ENCODE measurements at regions not wholly inside any gene's neighbourhood (a gene's known extent, or its start where the extent isn't known, plus 50 kb on each side); places are given as distances from the start of the nearest gene placed in this dataset.
"Not testable (repeated sequence)": the region's sequence is repeated elsewhere in the genome, so short reads cannot be mapped to it uniquely, and the experiment has no call there.

DNA sequence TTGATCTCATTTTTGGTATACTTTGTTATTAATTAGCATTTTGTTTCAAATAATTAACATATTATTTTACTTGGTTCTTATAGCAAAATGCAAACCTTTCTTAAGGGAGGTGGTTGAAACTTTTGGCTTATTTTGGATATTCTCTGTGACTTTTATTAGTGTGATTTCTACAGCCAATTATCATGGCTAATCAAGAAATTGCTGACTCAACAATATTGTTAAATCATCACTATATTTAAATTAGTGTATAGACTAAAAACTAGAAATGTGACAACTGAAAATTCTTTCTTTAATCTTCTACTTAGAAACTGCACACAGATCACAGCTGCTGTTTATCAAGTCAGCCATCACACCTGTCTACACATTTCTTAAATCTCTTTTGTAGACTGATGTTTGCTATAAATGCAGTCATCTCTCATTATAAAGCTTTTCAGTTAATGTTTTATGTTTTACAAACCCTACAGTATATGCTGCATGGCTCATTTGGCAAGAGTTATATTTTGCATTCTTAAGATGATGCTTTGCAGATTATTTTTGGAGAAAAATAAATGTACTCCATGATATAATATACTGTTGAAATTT, 389.8 kb upstream of the PCDH10 start:
- no peak for DNase-seq (ENCODE audit: low spot score)
- intact Hi-C loops (cut with DNase I) = no loop called here

DNA sequence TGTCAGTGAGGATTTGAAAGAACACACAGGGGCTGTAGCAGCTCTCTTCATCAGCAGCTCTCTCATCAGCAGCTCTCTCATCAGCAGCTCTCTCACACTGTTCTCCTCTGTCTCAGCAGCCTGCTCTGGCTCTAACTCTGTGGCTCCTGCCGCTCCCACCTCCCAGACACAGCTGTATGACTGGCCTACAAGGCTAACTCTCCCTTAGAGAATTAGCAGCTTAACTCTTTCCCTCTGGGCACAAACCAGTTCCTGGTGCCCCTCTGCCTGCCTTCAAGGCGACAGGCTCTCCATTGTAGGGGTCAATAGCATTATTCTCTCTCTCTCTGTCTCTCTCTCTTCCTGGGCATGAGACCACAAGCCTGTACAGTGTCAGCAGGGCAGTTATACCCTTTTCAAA, 385.6 kb upstream of the PCDH10 start:
- DNase-seq (ENCODE audit: low spot score) = peak; percentile 67

DNA sequence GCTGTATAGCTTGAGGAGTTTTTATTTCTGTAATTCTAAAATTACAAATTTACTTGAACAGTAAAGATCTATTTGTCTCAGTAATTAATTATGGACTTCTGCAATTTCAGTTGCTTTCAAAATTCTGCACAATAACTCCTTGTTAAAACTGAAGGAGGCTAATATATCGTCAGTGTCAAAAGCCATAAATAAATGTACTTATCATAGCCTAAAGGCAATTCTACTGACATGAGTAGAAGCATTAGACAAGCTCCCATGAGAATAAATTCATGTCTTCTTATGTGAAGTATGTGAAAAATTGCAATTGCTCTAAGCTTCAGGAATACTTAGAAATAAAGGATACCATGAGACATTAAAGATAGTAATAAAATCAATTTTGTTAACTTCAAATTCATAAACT, 381.2 kb upstream of the PCDH10 start:
- DNase-seq (ENCODE audit: low spot score) = no peak
- intact Hi-C loops (cut with DNase I) = no loop called here

More for the DNA sequence above, 385.6 kb upstream of the PCDH10 start:
- intact Hi-C loops (cut with DNase I) = no loop called here

DNA sequence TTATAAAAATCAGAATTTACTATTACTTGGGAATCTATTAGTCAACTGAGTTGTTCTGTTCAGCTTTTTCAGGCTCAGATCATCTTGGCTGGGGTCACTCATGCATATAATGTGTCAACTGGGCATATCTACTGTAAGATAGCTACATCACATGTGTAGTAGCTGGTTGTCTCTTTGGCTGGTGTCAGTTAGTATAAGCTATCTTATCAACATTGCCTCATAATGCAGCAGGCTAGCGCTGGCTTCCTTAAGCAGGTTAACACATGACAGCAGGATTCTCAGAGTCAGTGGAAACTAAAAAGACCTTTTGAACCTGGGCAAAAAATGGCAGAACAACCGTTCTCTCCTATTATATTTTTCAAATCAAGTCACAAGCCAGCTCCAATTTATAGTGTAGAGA, 378.3 kb upstream of the PCDH10 start:
- intact Hi-C loops (cut with DNase I) = no loop called here
- no peak for DNase-seq (ENCODE audit: low spot score)

DNA sequence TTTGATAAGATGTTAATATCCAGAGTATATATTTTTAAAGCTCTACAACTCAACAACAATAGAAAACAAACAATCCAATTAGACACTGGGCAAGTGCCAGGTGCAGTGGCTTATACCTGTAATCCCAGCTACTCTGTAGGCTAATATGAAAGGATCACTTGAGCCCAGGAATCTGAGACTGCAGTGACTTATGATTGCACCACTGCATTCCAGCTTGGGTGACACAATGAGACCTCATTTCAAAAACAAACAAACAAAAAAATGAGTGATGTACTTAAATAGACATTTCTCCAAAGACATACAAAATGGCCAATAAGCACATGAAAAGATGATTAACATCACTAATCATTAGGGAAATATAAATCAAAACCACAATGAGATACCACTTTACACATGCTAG, 356.8 kb upstream of the PCDH10 start:
- intact Hi-C loops (cut with DNase I) = no loop called here
- DNase-seq (ENCODE audit: low spot score) = no peak

DNA sequence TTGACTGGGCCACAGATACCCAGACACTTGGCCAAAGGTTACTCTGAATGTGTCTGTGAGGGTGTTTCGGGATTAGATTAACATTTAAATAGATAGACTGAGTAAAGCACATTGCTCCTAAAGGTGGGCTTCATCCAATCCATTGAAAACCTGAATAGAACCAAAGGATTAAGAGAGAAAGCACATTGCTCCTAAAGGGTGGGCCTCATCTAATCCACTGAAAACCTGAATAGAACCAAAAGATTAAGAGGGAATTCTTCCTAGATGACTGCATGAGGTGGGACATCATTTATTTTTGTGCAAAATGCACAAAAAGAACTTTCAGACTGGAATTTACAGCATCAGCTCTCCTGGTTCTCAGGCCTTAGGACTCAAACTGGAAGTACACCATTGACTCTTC, 351.2 kb upstream of the PCDH10 start:
- no peak for DNase-seq (ENCODE audit: low spot score)
- intact Hi-C loops (cut with DNase I) = no loop called here

DNA sequence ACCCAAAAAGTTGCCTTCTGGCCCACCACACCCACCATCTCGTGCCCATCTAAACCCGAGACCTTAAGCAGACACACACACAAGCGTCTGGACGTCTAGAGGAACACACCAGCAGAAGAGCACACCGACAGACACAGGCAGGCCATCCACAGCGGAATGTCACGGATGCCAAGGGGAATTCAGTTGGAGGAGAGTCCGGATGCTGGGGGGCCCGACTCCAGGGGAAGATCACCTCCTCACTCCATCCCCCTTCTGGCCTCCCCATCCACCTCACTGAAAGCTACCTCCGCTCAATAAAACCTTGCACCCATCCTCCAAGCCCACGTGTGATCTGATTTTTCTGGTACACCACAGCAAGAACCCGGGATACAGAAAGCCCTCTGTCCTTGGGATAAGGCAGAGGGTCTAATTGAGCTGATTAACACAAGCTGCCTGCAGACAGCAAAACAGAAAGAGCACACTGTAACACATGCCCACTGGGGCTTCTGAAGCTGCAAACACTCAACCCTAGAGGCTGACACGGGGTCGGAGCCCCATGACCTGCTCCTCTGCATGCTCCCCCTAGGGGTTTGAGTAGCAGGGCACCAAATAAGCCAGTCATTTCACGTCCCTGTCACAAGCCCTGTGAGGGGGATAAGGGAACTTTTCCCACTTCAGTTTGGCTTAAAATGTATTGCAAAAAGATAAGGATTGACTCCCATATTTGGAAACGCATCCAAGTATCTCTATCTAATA, 339.6 kb upstream of the PCDH10 start:
- intact Hi-C loops (cut with DNase I) = no loop called here

DNA sequence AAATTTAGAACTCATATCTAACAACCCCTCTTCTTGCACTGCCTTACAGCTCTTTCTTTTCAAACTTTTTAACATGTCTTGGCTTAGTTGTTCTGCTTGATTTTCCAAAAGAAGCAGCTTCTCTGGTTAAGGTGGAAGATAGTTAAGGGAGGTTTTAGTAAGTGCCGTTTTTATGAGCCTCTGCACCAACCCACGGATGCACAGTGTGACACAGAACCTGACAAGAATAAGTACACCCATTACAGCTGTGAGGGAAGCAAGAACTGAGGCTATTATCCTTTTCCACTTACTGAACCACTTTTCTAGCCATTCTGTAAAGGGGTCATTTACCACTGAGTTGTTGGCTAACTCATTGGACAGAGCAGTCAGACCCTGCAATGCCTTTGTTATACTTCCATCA, 336.0 kb upstream of the PCDH10 start:
- intact Hi-C loops (cut with DNase I); DNase-seq (ENCODE audit: low spot score): not testable (repeated sequence)

More for the DNA sequence above, 339.6 kb upstream of the PCDH10 start:
- no peak for DNase-seq (ENCODE audit: low spot score)

DNA sequence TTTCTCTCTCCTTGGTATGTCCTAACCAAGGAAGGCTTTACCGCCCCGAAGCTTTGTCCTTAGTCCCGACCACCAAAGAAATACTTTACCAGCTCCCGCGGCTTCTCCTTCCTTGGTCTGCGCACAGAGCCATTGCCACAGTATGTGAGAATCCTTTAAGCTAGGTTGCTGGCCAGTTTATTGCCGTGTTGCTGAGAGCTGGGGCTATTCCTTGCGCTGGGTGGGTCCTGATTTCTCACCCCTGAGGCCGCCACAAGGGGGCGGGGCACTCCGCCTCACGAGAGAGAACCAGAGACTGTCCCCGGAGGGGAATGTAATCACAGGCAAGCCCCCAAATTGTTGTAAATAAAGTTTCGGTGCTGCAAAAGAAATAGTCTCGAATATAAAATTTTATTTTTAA, 331.0 kb upstream of the PCDH10 start:
- no peak for DNase-seq (ENCODE audit: low spot score)
- intact Hi-C loops (cut with DNase I) = no loop called here

DNA sequence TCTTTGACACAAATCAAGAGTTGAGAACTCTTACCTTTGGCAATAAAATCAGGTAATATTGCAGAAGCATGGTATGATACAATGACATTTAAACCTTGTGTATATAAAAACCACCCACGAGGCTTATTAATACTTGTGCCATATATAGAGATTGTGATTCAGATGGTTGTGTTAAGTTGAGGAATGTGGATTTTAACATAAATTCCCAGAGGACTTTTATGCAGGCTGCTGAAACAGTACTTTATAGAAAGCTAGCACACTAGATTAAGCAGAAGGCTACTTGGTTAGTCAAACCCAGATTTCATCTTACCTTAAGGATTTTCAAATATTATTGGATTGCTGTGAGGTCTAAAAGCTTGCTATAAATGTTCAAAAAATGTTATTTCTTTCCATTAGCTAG, 325.7 kb upstream of the PCDH10 start:
- DNase-seq (ENCODE audit: low spot score) = no peak
- intact Hi-C loops (cut with DNase I) = no loop called here

DNA sequence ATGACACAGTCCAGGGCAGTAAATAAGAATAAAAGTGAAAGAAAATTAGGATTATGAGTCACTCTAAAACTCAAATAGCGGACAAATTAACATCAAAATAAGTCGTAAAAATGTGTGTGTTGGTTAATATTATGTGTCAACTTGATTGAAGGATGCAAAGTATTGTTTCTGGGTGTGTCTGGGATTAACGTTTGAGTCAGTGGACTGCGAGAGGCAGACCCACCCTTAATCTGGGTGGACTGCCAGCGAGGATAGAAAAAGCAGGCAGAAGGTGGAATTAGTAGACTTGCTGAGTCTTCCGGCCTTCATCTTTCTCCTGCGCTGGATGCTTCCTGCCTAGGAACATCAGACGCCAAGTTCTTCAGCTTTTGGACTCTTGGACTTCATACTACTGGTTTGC, 324.3 kb upstream of the PCDH10 start:
- intact Hi-C loops (cut with DNase I) = no loop called here
- DNase-seq (ENCODE audit: low spot score) = no peak

DNA sequence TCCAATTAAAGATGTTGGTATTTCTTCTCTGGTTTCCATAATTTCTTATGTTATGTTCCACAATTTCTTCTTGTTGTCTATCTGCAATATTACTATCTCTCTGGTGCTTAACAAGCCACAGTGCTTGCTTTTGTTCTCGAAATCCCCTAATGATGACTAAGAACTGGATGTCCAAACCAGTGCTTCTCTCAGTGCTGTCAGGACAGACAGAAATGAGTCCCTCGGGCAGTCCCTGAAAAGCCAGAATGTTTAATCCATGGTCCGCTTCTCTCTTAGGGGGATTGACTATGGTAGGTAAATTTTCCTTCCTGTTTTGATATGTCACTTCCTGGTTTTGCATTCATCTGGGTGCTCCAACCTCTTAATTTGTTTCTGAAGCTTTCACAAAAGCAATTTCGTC, 321.6 kb upstream of the PCDH10 start:
- intact Hi-C loops (cut with DNase I) = no loop called here
- DNase-seq (ENCODE audit: low spot score) = no peak

DNA sequence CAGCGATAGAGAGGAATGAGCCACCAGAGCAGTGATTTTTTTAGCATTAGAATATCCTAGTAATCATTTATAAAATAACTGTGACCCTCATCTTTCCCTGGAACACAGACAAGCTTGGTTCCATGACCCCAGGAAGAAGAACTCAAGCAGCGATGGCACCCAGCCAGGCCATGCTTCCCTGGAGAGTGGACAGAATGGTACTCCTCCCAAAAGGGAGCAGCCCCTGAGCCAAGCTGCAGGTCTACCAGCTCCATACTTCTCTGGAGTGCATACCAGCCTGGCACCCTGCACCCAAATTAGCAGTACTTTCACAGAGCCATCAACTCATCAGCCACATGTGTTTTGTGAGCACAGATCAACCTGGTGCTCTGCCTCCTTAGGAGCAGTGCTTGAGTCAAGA, 310.9 kb upstream of the PCDH10 start:
- intact Hi-C loops (cut with DNase I) = no loop called here
- no peak for DNase-seq (ENCODE audit: low spot score)

DNA sequence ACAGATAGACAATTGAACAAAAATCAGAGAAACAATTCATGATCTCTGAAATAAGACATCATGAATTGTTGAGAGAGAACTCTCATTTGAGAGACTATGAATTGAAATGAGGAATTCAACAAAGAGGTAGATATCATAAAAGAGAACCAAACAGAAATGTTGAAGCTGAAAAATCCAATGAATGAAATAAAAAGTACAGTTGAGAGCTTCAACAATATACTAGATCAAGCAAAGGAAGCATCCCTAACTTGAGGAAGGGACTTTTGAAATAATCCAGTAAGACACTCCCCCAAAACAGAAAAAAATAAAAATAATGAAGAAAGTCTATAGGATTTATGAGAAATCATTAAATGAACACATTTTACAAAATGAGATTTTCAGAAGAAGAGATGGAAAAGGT, 310.0 kb upstream of the PCDH10 start:
- intact Hi-C loops (cut with DNase I) = no loop called here
- no peak for DNase-seq (ENCODE audit: low spot score)

DNA sequence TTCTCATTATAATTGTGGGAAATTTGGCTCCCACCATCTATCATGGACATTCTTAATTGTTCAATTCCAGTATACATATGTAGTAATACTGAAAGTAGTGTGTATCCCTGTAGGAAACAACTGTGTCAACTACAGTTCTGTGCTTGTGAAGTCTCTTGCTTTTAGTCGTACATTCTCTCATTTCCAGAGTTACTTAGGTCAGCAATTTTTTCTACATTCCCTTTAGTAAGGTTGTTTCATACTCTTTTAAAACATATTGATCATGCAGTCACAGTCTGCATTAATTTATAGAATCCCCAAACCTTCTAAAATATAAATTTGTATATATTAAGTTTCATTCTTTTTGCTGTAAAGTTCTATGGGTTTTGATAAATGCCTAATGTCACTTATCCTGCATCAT, 289.2 kb upstream of the PCDH10 start:
- no peak for DNase-seq (ENCODE audit: low spot score)
- intact Hi-C loops (cut with DNase I) = no loop called here

DNA sequence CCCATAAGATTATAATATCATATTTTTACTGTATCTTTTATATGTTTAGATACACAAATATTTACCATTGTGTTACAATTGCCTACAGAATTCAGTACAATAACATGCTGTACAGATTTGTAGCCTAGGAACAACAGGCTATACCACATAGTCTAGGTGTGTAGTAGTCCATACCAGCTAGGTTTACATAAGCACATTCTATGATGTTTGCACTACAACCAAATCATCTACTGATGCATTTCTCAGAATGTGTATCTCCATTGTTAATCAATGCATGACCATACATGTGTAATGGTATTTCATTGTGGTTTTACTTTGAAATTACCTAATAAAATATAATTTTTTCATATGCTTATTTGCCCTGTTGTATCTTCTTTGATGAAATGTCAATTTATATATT, 288.1 kb upstream of the PCDH10 start:
- intact Hi-C loops (cut with DNase I) = no loop called here
- no peak for DNase-seq (ENCODE audit: low spot score)

DNA sequence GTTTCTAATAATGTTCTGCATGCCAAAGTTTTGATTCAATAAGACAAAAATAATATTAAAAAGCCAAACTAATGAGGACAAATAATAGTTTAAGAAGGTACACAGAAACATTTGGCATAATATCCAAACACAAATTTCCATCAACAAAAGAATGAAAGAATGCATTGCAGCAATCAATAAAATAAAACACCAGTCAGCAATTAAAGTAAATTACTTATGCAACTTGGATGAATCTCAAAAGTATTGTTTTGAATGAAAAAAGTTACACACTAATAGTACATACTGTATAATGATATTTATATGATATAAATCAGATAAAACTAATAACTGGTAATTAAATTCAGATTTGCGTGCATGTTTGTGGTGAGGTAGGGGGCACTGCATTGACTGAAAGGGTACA, 285.5 kb upstream of the PCDH10 start:
- no peak for DNase-seq (ENCODE audit: low spot score)
- intact Hi-C loops (cut with DNase I) = no loop called here

DNA sequence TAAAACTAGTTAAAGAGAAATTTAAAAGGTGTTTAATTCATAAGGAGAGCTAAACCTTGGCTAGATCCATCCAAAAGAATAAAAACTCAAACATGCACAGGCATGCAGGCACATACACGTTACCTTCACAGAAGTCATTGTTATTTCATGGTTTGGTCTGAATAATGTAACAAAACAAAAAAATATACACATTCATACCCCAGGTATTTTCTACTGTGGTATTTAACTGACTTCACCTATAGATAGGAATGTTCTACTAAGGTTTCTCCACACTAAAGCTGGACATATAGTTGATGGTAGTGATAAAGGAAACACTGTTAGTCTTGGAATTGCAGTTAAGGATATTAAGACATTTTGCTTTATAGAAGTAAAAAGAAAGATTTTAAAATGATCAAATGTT, 283.6 kb upstream of the PCDH10 start:
- no peak for DNase-seq (ENCODE audit: low spot score)
- intact Hi-C loops (cut with DNase I) = no loop called here

DNA sequence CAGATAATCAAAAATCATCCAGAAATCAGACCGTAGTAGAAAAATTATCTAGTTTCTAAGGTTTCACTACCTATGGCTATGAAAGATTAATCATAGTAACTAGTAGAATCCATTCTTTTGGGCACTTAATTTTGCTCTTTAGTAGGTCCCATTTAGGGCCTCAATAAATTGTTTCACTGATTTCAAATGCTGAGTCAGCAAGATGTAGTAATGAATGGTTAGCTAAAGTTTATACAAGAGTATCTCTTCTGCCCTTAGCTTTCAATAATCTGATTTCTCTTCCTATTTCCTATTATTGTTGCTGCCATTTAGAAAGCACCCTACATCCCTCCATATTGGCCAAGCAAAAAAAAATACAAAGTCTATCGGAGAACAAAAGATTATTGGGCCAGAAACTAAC, 283.2 kb upstream of the PCDH10 start:
- DNase-seq (ENCODE audit: low spot score) = no peak
- intact Hi-C loops (cut with DNase I) = no loop called here

DNA sequence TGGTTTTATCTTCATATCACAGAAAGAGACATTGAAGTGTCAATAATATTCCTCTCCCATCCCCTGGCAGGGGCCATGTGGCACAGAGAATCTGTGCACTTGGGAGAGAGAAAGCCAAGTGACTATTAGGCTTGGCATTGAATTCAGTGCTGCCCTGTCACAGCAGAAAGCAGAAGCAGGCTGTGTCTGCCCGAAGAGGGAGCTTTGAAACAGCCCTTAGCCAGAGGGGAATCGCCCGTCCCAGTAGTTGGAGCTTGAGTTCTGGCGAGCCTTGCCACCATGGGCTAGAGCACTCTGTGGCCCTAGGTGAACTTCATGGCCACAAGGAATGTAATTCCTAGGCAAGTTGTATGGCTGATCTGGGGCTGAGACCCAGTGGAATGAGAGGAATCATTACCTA, 282.5 kb upstream of the PCDH10 start:
- intact Hi-C loops (cut with DNase I) = no loop called here
- DNase-seq (ENCODE audit: low spot score) = no peak

DNA sequence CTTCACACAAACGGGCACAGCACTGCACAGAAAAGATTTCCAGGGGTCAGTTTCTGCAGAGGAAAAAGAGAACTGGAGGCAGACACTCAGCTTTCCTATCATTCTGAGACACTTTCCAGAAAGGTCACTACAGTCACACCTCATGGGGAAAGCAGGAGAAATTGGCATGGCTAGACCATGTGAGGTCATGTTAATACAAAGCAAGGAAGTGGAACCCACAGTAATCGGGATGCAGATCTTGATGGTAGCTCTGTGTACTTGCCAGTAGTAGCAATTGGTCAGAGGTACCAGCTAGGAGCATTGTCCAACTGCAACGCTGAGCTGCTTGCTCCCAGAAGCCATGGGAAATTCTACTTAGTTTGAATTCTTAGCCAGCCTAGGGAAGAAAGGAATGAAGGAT, 255.3 kb upstream of the PCDH10 start:
- intact Hi-C loops (cut with DNase I) = no loop called here
- DNase-seq (ENCODE audit: low spot score) = no peak

DNA sequence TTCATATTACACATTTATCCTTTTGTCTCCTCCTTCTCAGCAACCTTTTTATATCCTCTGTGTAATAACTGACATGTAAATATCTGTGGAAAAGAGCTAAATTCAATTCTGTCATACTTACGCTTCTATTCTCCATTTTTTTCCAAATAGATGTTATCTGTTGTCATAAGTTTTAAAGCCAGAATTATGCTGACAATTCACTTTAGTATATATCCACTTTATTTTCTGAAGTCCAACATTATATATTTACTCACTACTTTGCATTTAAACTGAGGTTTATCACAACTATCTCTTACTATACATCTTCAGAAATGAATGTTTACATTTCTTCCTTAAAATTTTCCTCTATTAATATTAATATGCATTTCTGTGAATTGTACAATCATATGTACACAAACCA, 247.9 kb upstream of the PCDH10 start:
- DNase-seq (ENCODE audit: low spot score) = no peak
- intact Hi-C loops (cut with DNase I) = no loop called here

Data from cardiac septum (tissue), 1 donor.